ENCODE measurements at regions not wholly inside any gene's neighbourhood (a gene's known extent, or its start where the extent isn't known, plus 50 kb on each side); places are given as distances from the start of the nearest gene placed in this dataset.

DNA sequence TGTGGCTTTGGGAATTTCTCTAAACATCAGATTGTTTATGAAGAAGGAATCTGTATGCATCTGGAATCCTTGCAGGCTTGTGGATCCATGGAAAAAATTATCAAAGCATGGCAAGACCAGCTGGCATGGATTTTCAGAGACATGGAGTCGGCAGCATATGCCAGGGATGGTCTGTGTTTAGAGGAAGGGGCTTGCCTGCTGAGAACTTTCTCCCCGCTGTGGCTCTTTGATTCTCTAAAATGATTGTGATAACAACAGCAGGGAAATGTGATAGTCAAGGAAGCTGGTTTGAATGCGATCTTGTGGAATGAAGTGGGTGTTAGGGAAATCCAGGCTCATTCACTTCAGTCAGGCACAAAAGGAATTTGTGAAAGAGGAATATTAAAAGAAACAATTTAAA, 245.7 kb upstream of the THRB start:
- no peaks in the 10 kb centered on the region for H3K9me3 ChIP-seq
- H3K36me3 ChIP-seq, result no peaks in the 10 kb centered on the region
- intact Hi-C loops (cut with DNase I), result no loop called here
- no peak overlapping the region for H3K4me3 ChIP-seq
- H3K27ac ChIP-seq (replicated peaks in 1 of 4), result no peak overlapping the region
- WGBS, result 70% methylated on average over 3 of the region's 3 CpGs
- TF ChIP-seq POLR2AphosphoS5 (IDR thresholded peaks at IDR 0.05), result no peak
- no peak for TF ChIP-seq POLR2A (IDR thresholded peaks at IDR 0.05; ENCODE audit: low read depth)
- no peak for TF ChIP-seq EP300 (IDR thresholded peaks at IDR 0.05)
- TF ChIP-seq, protein P1, sequence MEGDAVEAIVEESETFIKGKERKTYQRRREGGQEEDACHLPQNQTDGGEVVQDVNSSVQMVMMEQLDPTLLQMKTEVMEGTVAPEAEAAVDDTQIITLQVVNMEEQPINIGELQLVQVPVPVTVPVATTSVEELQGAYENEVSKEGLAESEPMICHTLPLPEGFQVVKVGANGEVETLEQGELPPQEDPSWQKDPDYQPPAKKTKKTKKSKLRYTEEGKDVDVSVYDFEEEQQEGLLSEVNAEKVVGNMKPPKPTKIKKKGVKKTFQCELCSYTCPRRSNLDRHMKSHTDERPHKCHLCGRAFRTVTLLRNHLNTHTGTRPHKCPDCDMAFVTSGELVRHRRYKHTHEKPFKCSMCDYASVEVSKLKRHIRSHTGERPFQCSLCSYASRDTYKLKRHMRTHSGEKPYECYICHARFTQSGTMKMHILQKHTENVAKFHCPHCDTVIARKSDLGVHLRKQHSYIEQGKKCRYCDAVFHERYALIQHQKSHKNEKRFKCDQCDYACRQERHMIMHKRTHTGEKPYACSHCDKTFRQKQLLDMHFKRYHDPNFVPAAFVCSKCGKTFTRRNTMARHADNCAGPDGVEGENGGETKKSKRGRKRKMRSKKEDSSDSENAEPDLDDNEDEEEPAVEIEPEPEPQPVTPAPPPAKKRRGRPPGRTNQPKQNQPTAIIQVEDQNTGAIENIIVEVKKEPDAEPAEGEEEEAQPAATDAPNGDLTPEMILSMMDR (IDR thresholded peaks at IDR 0.05), result no peak
- DNase-seq (ENCODE audit: extremely low spot score), result no peak
- no peaks in the 10 kb centered on the region for H3K4me1 ChIP-seq
- no peaks in the 10 kb centered on the region for H3K27me3 ChIP-seq

GRCh38 chr3:24741506-24741905, 246.9 kb upstream of the THRB start:
- intact Hi-C loops (cut with DNase I), result no loop called here
- no peaks in the 10 kb centered on the region for H3K36me3 ChIP-seq
- H3K4me3 ChIP-seq, result no peak overlapping the region
- no peaks in the 10 kb centered on the region for H3K27me3 ChIP-seq
- H3K27ac ChIP-seq (replicated peaks in 1 of 4), result no peak overlapping the region
- 100% methylated on average over 2 of the region's 2 CpGs for WGBS
- no peaks in the 10 kb centered on the region for H3K9me3 ChIP-seq
- no peaks in the 10 kb centered on the region for H3K4me1 ChIP-seq
- DNase-seq (ENCODE audit: extremely low spot score), result no peak
- TF ChIP-seq, protein P1 (IDR thresholded peaks at IDR 0.05), result no peak
- TF ChIP-seq POLR2A (IDR thresholded peaks at IDR 0.05; ENCODE audit: low read depth), result no peak
- TF ChIP-seq POLR2AphosphoS5 (IDR thresholded peaks at IDR 0.05), result no peak
- TF ChIP-seq EP300 (IDR thresholded peaks at IDR 0.05), result no peak

- TF ChIP-seq EP300 (IDR thresholded peaks at IDR 0.05) (no peak), POLR2AphosphoS5 (IDR thresholded peaks at IDR 0.05) (no peak), POLR2A (IDR thresholded peaks at IDR 0.05; ENCODE audit: low read depth) (no peak)
- TF ChIP-seq, protein P1 (IDR thresholded peaks at IDR 0.05), result no peak
- no peaks in the 10 kb centered on the region for H3K9me3 ChIP-seq
- no peaks in the 10 kb centered on the region for H3K27me3 ChIP-seq
- H3K27ac ChIP-seq (replicated peaks in 1 of 4), result no peak overlapping the region
- H3K36me3 ChIP-seq, result no peaks in the 10 kb centered on the region
- no peak for DNase-seq (ENCODE audit: extremely low spot score)
- 91% methylated on average over 4 of the region's 4 CpGs for WGBS
- intact Hi-C loops (cut with DNase I), result no loop called here
- H3K4me3 ChIP-seq, result no peak overlapping the region
- H3K4me1 ChIP-seq, result no peaks in the 10 kb centered on the region
These were observed 253.9 kb upstream of the THRB start for GRCh38 chr3:24748520-24748919.

GRCh38 chr3:24751020-24751419, 256.4 kb upstream of the THRB start:
- 89% methylated on average over 1 of the region's 1 CpG for WGBS
- no peaks in the 10 kb centered on the region for H3K4me1 ChIP-seq
- H3K9me3 ChIP-seq, result no peaks in the 10 kb centered on the region
- H3K36me3 ChIP-seq, result no peaks in the 10 kb centered on the region
- intact Hi-C loops (cut with DNase I), result no loop called here
- no peaks in the 10 kb centered on the region for H3K27me3 ChIP-seq
- H3K4me3 ChIP-seq, result no peak overlapping the region
- no peak for DNase-seq (ENCODE audit: extremely low spot score)
- H3K27ac ChIP-seq (replicated peaks in 1 of 4), result no peak overlapping the region
- TF ChIP-seq EP300 (IDR thresholded peaks at IDR 0.05), result no peak
- TF ChIP-seq POLR2AphosphoS5 (IDR thresholded peaks at IDR 0.05), result no peak
- no peak for TF ChIP-seq POLR2A (IDR thresholded peaks at IDR 0.05; ENCODE audit: low read depth)

- intact Hi-C loops (cut with DNase I), result no loop called here
- H3K4me3 ChIP-seq, result no peak overlapping the region
- 72% methylated on average over 4 of the region's 4 CpGs for WGBS
- DNase-seq (ENCODE audit: extremely low spot score), result no peak
- no peaks in the 10 kb centered on the region for H3K4me1 ChIP-seq
- no peak overlapping the region for H3K27ac ChIP-seq (replicated peaks in 1 of 4)
- no peaks in the 10 kb centered on the region for H3K36me3 ChIP-seq
- H3K9me3 ChIP-seq, result no peaks in the 10 kb centered on the region
- TF ChIP-seq EP300 (IDR thresholded peaks at IDR 0.05) (no peak), POLR2AphosphoS5 (IDR thresholded peaks at IDR 0.05) (no peak), POLR2A (IDR thresholded peaks at IDR 0.05; ENCODE audit: low read depth) (no peak)
- TF ChIP-seq, protein P1 (IDR thresholded peaks at IDR 0.05), result no peak
- no peaks in the 10 kb centered on the region for H3K27me3 ChIP-seq
These were observed 261.6 kb upstream of the THRB start for GRCh38 chr3:24756101-24756888.

Measured in esophagus muscularis mucosa (tissue), 4 donors.